T-helper 2 cell (primary cell): ENCODE measurements at regions not wholly inside any gene's neighbourhood (a gene's known extent, or its start where the extent isn't known, plus 50 kb on each side); places are given as distances from the start of the nearest gene placed in this dataset.

ENCODE experiments used
- DNase-seq, 5 experiments: peaks; one replicate each; pipeline versions ENCODE4 v3.0.0 to v3.0.0-alpha.2; 2012 to 2022

GRCh38 chr20:11807054-11808048 is 110.3 kb upstream of the BTBD3 start:
- DNase-seq = no peak

- no peak for DNase-seq
Observed at GRCh38 chr20:11808841-11809240, 108.9 kb upstream of the BTBD3 start.

- no peak for DNase-seq
Observed at GRCh38 chr20:11810311-11811083, 107.2 kb upstream of the BTBD3 start.

GRCh38 chr20:11813106-11813890 is 104.4 kb upstream of the BTBD3 start:
- DNase-seq = no peak

- DNase-seq = no peak
Observed at GRCh38 chr20:11814267-11814666, 103.4 kb upstream of the BTBD3 start.

- no peak for DNase-seq
Observed at GRCh38 chr20:11820838-11821237, 96.9 kb upstream of the BTBD3 start.

GRCh38 chr20:11822540-11822794 is 95.2 kb upstream of the BTBD3 start:
- no peak for DNase-seq

- DNase-seq = no peak
Observed at GRCh38 chr20:11826334-11826733, 91.4 kb upstream of the BTBD3 start.

GRCh38 chr20:11832397-11832796 is 85.3 kb upstream of the BTBD3 start:
- DNase-seq = no peak

GRCh38 chr20:11832851-11833250 is 84.8 kb upstream of the BTBD3 start:
- no peak for DNase-seq

- DNase-seq = no peak
Observed at GRCh38 chr20:11833825-11834224, 83.9 kb upstream of the BTBD3 start.

- no peak for DNase-seq
Observed at GRCh38 chr20:11838076-11838636, 79.5 kb upstream of the BTBD3 start.

- DNase-seq = no peak
Observed at GRCh38 chr20:11841972-11842461, 75.7 kb upstream of the BTBD3 start.

GRCh38 chr20:11843289-11843688 is 74.4 kb upstream of the BTBD3 start:
- DNase-seq = no peak

GRCh38 chr20:11844691-11845090 is 73.0 kb upstream of the BTBD3 start:
- DNase-seq = no peak

GRCh38 chr20:11845340-11845739 is 72.4 kb upstream of the BTBD3 start:
- DNase-seq = no peak

- DNase-seq = no peak
Observed at GRCh38 chr20:11846131-11846530, 71.6 kb upstream of the BTBD3 start.

- DNase-seq = no peak
Observed at GRCh38 chr20:11847827-11848226, 69.9 kb upstream of the BTBD3 start.

GRCh38 chr20:11849270-11849915 is 68.3 kb upstream of the BTBD3 start:
- DNase-seq = no peak

GRCh38 chr20:11849976-11850670 is 67.6 kb upstream of the BTBD3 start:
- DNase-seq = no peak

- no peak for DNase-seq
Observed at GRCh38 chr20:11850901-11851300, 66.8 kb upstream of the BTBD3 start.

- no peak for DNase-seq
Observed at GRCh38 chr20:11851646-11852045, 66.0 kb upstream of the BTBD3 start.
